GM12891 (cell line): ENCODE measurements at regions not wholly inside any gene's neighbourhood (a gene's known extent, or its start where the extent isn't known, plus 50 kb on each side); places are given as distances from the start of the nearest gene placed in this dataset.

Source experiments
- PAX5 ChIP-seq: IDR thresholded peaks from 2 replicates; pipeline ENCODE4 v1.6.1; 2011; ENCODE audit warnings: low read length, moderate library complexity, mild to moderate bottlenecking; ENCODE audit not compliant: insufficient read depth, severe bottlenecking
- POLR2A ChIP-seq: IDR thresholded peaks from 2 replicates; pipeline ENCODE4 v1.6.1; 2011; ENCODE audit warnings: low read depth, low read length, control low read depth
- POLR2AphosphoS5 ChIP-seq: IDR thresholded peaks from 2 replicates; pipeline ENCODE4 v1.6.1; 2011; ENCODE audit warnings: low read depth, low read length, control low read depth
- POU2F2 ChIP-seq: IDR thresholded peaks from 2 replicates; pipeline ENCODE4 v1.6.1; 2011; ENCODE audit warnings: low read depth, mild to moderate bottlenecking, control low read depth, low read length, moderate library complexity
- SPI1 ChIP-seq: IDR thresholded peaks from 2 replicates; pipeline ENCODE4 v1.6.1; 2011; ENCODE audit warnings: low read depth, low read length, control low read depth
- TAF1 ChIP-seq: IDR thresholded peaks from 2 replicates; pipeline ENCODE4 v1.6.1; 2011; ENCODE audit warnings: low read depth, low read length, control low read depth

DNA sequence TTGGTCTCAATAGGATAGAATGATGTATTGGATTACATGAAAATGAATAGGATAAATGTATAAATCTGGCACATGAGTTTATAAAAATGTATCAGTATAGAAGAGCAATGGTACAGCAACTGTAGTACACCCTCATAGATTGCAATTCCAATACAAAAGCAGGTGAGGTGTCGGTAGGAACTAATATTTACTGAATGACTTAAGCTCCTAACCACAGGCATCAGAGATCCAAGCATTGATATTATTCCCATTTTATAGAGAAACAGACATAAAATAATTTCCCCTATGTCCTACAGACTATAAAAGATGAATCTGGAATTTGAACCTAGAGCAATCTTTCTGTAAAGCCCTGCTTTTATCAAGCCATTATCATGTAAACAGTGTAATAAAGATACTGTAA lies 227.4 kb downstream of the MBD2 start:
- TF ChIP-seq TAF1 (no peak), POLR2A (no peak), POLR2AphosphoS5 (no peak), SPI1 (no peak), PAX5 (no peak), POU2F2 (no peak)
